H1 (cell line): ENCODE measurements at regions not wholly inside any gene's neighbourhood (a gene's known extent, or its start where the extent isn't known, plus 50 kb on each side); places are given as distances from the start of the nearest gene placed in this dataset.

Experiments
- CTCF ChIA-PET: fragments of 300-600 bp; sonication (Branson Sonifier 250); formaldehyde crosslinking; loops from one replicate; lab custom pipeline; 2021; ENCODE audit not compliant: partially characterized antibody; lab: Charles Lee
- POLR2A ChIA-PET: fragments of 300-600 bp; sonication (Branson Sonifier 250); formaldehyde crosslinking; loops from one replicate; lab custom pipeline; 2021; ENCODE audit warnings: inconsistent platforms; ENCODE audit not compliant: partially characterized antibody; lab: Charles Lee
- DNase-seq, 2 experiments: peaks; one replicate each; pipeline versions ENCODE4 v3.0.0 to v3.0.0-alpha.2; 2010 to 2022; ENCODE audit warnings: low spot score in 2 of 2, low read depth in 1 of 2, mixed read lengths in 1 of 2
- FAIRE-seq: peaks from 2 replicates; lab custom pipeline; 2011; peaks lifted over from hg19 to GRCh38; lab: Jason Lieb, UNC
- H2AFZ ChIP-seq: 2 replicates; pipeline ENCODE4 v1.8.1; 2012; ENCODE audit warnings: low read length, inconsistent platforms
- H2AK5ac ChIP-seq: 2 replicates; pipeline ENCODE4 v1.6.1; 2013; ENCODE audit warnings: low read depth, low read length
- H2BK120ac ChIP-seq: replicated peaks from 2 replicates; pipeline ENCODE3; 2013; ENCODE audit warnings: low read depth, low read length, inconsistent platforms
- H2BK12ac ChIP-seq: 2 replicates; pipeline ENCODE4 v1.6.1; 2013; ENCODE audit warnings: low read depth, low read length
- H2BK15ac ChIP-seq: 2 replicates; pipeline ENCODE4 v1.6.1; 2013; ENCODE audit warnings: low read length
- H2BK20ac ChIP-seq: 2 replicates; pipeline ENCODE4 v1.6.1; 2013; ENCODE audit warnings: low read length
- H2BK5ac ChIP-seq: 2 replicates; pipeline ENCODE4 v1.6.1; 2013; ENCODE audit warnings: low read depth, low read length
- H3K14ac ChIP-seq: 2 replicates; pipeline ENCODE4 v1.6.1; 2013; ENCODE audit warnings: inconsistent platforms; ENCODE audit not compliant: insufficient read length
- H3K18ac ChIP-seq: 2 replicates; pipeline ENCODE4 v1.6.1; 2013; ENCODE audit warnings: low read length; ENCODE audit errors: extremely low read depth
- H3K23ac ChIP-seq: 2 replicates; pipeline ENCODE4 v1.6.1; 2013; ENCODE audit warnings: inconsistent platforms; ENCODE audit not compliant: insufficient read length
- H3K23me2 ChIP-seq: 2 replicates; pipeline ENCODE4 v1.6.1; 2013; ENCODE audit warnings: low read depth, low read length
- H3K27ac ChIP-seq: 2 replicates; pipeline ENCODE4 v1.6.1; 2011; ENCODE audit warnings: low read depth, low read length, inconsistent platforms
- H3K27me3 ChIP-seq, 4 experiments: replicated peaks in 1 of 4; 1 replicate in 1 of 4; 2 replicates in 3 of 4; pipeline versions ENCODE4 v1.6.1 to v1.8.1; 2011 to 2013; ENCODE audit warnings: low read length in 3 of 4, mild to moderate bottlenecking in 3 of 4, inconsistent platforms in 2 of 4, mixed read lengths in 2 of 4, moderate library complexity in 1 of 4; ENCODE audit not compliant: control insufficient read depth in 3 of 4, insufficient read depth in 3 of 4; ENCODE audit errors: extremely low read depth in 1 of 4
- H3K36me3 ChIP-seq, 4 experiments: 2 replicates each; pipeline versions ENCODE4 v1.6.1 to v1.8.1; 2011 to 2013; ENCODE audit warnings: mild to moderate bottlenecking in 4 of 4, low read length in 3 of 4, moderate library complexity in 2 of 4, control low read depth in 1 of 4, inconsistent platforms in 1 of 4; ENCODE audit not compliant: insufficient read depth in 4 of 4, control insufficient read depth in 2 of 4
- H3K4ac ChIP-seq: replicated peaks from 2 replicates; pipeline ENCODE3; 2013; ENCODE audit warnings: low read length, low read depth, mixed read lengths, inconsistent platforms; ENCODE audit not compliant: insufficient read length
- H3K4me1 ChIP-seq, 4 experiments: replicated peaks in 1 of 4; 1 replicate in 1 of 4; 2 replicates in 3 of 4; pipeline versions ENCODE4 v1.6.1 to v1.8.1; 2011 to 2013; ENCODE audit warnings: low read length in 3 of 4, inconsistent platforms in 2 of 4, mixed read lengths in 1 of 4; ENCODE audit not compliant: insufficient read depth in 4 of 4, control insufficient read depth in 3 of 4
- H3K4me2 ChIP-seq, 2 experiments: 2 replicates each; pipeline versions ENCODE4 v1.6.1 to v1.8.1; 2011 to 2013; ENCODE audit warnings: low read depth in 2 of 2, low read length in 2 of 2, control low read depth in 1 of 2, inconsistent platforms in 1 of 2, mild to moderate bottlenecking in 1 of 2; ENCODE audit not compliant: insufficient read depth in 1 of 2
- H3K4me3 ChIP-seq, 4 experiments: fragments of 200-600, 300-600 bp in 1 of 4; sonication (generic), shearing (Covaris generic), sonication (Bioruptor Twin) in 1 of 4; 2 replicates each; pipeline versions ENCODE4 v1.5.1 to v1.8.1; 2011 to 2016; ENCODE audit warnings: low read length in 4 of 4, low read depth in 3 of 4, control low read depth in 2 of 4, inconsistent platforms in 2 of 4, mild to moderate bottlenecking in 2 of 4, mixed read lengths in 1 of 4, moderate library complexity in 1 of 4; ENCODE audit not compliant: insufficient read depth in 2 of 4; ENCODE audit errors: extremely low read depth in 1 of 4
- H3K56ac ChIP-seq: replicated peaks from 2 replicates; pipeline ENCODE3; 2013; ENCODE audit warnings: low read depth, mild to moderate bottlenecking, mixed read lengths, low read length, inconsistent platforms; ENCODE audit not compliant: insufficient read length
- H3K79me1 ChIP-seq: 2 replicates; pipeline ENCODE4 v1.6.1; 2013; ENCODE audit warnings: low read depth, low read length, control low read depth
- H3K79me2 ChIP-seq, 2 experiments: 2 replicates each; pipeline versions ENCODE4 v1.6.1 to v1.8.1; 2012 to 2013; ENCODE audit warnings: low read length in 2 of 2, mild to moderate bottlenecking in 2 of 2, inconsistent platforms in 1 of 2; ENCODE audit not compliant: insufficient read depth in 2 of 2, control insufficient read depth in 1 of 2
- H3K9ac ChIP-seq, 4 experiments: replicated peaks in 1 of 4; 1 replicate in 1 of 4; 2 replicates in 3 of 4; pipeline versions ENCODE4 v1.6.1 to v1.8.1; 2011 to 2013; ENCODE audit warnings: low read depth in 3 of 4, low read length in 3 of 4, control low read depth in 2 of 4, mild to moderate bottlenecking in 2 of 4, moderate library complexity in 2 of 4, inconsistent platforms in 1 of 4; ENCODE audit errors: extremely low read depth in 1 of 4
- H3K9me3 ChIP-seq, 2 experiments: 2 replicates each; pipeline versions ENCODE4 v1.6.1 to v1.8.1; 2012 to 2013; ENCODE audit warnings: mild to moderate bottlenecking in 2 of 2, moderate library complexity in 2 of 2, control low read depth in 1 of 2, inconsistent platforms in 1 of 2, low read depth in 1 of 2, low read length in 1 of 2, mixed read lengths in 1 of 2; ENCODE audit not compliant: insufficient read depth in 2 of 2
- H4K20me1 ChIP-seq, 2 experiments: replicated peaks in 1 of 2; 2 replicates each; pipeline versions ENCODE3 to v1.8.1; 2011 to 2013; ENCODE audit warnings: inconsistent platforms in 2 of 2, low read length in 2 of 2, mild to moderate bottlenecking in 1 of 2; ENCODE audit not compliant: insufficient read depth in 2 of 2, control insufficient read depth in 1 of 2
- H4K5ac ChIP-seq: 2 replicates; pipeline ENCODE4 v1.6.1; 2013; ENCODE audit warnings: low read length, low read depth, mixed read lengths, inconsistent platforms; ENCODE audit not compliant: insufficient read length
- H4K8ac ChIP-seq: 2 replicates; pipeline ENCODE4 v1.8.0; 2013; ENCODE audit warnings: mild to moderate bottlenecking, moderate library complexity, low read length, inconsistent platforms; ENCODE audit not compliant: insufficient read depth; ENCODE audit errors: extremely low read depth
- H4K91ac ChIP-seq: replicated peaks from 2 replicates; pipeline ENCODE3; 2013; ENCODE audit warnings: low read length, mixed read lengths, inconsistent platforms; ENCODE audit not compliant: insufficient read length
- CBX8 ChIP-seq: fragments of 300-800, 300-1000 bp; sonication (generic); IDR thresholded peaks from 2 replicates; pipeline ENCODE4 v1.7.1; 2016; ENCODE audit warnings: low read depth, low read length, borderline replicate concordance
- SP4 ChIP-seq: IDR thresholded peaks from 2 replicates; pipeline ENCODE4 v1.6.1; 2012; ENCODE audit warnings: low read length, inconsistent platforms
- TBP ChIP-seq: IDR thresholded peaks from 2 replicates; pipeline ENCODE4 v1.6.1; 2011; ENCODE audit warnings: low read depth, low read length, improper control_type of control experiment

DNA sequence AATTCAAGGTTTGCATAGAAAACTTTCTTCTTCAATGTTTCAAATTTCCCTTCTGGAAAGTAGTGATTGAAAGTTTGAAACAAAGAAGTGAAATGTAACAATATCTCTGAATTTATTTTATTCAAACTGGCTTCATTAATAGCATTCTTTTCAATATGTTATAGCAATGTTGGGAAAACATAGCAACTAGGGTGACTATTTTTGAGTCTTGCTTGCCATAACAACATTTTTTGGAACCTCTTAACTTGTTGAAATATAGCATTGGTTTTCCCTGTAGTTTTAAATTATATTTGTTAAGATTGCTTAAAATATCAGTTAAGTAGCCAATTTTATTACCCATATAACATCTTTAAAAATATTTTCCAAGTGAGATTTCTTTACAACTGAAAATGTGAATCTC is 141.7 kb upstream of the OSR1 start:
- Histone ChIP-seq H4K20me1 (no peaks in the 10 kb centered on the region), H3K23ac (no peak overlapping the region), H3K4me2 (no peak overlapping the region), H3K9ac (no peak overlapping the region), H3K27ac (no peak overlapping the region), H2BK120ac (no peak overlapping the region), H3K79me2 (no peaks in the 10 kb centered on the region), H2BK15ac (no peak overlapping the region), H3K4ac (no peak overlapping the region), H4K91ac (no peak overlapping the region), H3K4me1 (no peaks in the 10 kb centered on the region), H3K4me3 (no peak overlapping the region), H3K18ac (no peak overlapping the region), H3K14ac (no peak overlapping the region), H4K8ac (no peak overlapping the region), H2AFZ (no peak overlapping the region), H3K36me3 (no peaks in the 10 kb centered on the region), H3K27me3 (no peaks in the 10 kb centered on the region), H2AK5ac (no peak overlapping the region), H3K79me1 (no peaks in the 10 kb centered on the region), H3K9me3 (no peaks in the 10 kb centered on the region), H2BK12ac (no peak overlapping the region), H3K56ac (no peak overlapping the region), H3K23me2 (no peaks in the 10 kb centered on the region), H2BK5ac (no peak overlapping the region), H2BK20ac (no peak overlapping the region), H4K5ac (no peak overlapping the region)
- CTCF ChIA-PET, result no interaction called here
- FAIRE-seq (no peak), DNase-seq (no peak)
- POLR2A ChIA-PET, result no interaction called here
- no peak for TF ChIP-seq TBP
- no peak for TF ChIP-seq CBX8
- no peak for TF ChIP-seq SP4
